Glutamatergic neuron (in vitro differentiated cells): ENCODE measurements at regions not wholly inside any gene's neighbourhood (a gene's known extent, or its start where the extent isn't known, plus 50 kb on each side); places are given as distances from the start of the nearest gene placed in this dataset.

Experiments
- DNase-seq: peaks from one replicate; pipeline ENCODE4 v3.0.0; 2022
- H3K27ac Mint-ChIP-seq: one replicate; pipeline ENCODE4 v1.8.0; 2020; ENCODE audit warnings: mild to moderate bottlenecking, mixed read lengths, inconsistent platforms; ENCODE audit not compliant: unreplicated experiment
- H3K27me3 Mint-ChIP-seq: one replicate; pipeline ENCODE4 v1.8.0; 2020; ENCODE audit warnings: mild to moderate bottlenecking, moderate library complexity, mixed read lengths, inconsistent platforms; ENCODE audit not compliant: unreplicated experiment
- H3K36me3 Mint-ChIP-seq: one replicate; pipeline ENCODE4 v1.8.0; 2020; ENCODE audit warnings: mild to moderate bottlenecking, mixed read lengths, inconsistent platforms; ENCODE audit not compliant: unreplicated experiment
- H3K4me1 Mint-ChIP-seq: one replicate; pipeline ENCODE4 v1.8.0; 2020; ENCODE audit warnings: mild to moderate bottlenecking, low read depth, mixed read lengths, inconsistent platforms; ENCODE audit not compliant: unreplicated experiment
- H3K4me3 Mint-ChIP-seq: one replicate; pipeline ENCODE4 v1.8.0; 2020; ENCODE audit warnings: mild to moderate bottlenecking, mixed read lengths, inconsistent platforms; ENCODE audit not compliant: unreplicated experiment
- H3K9me3 Mint-ChIP-seq: one replicate; pipeline ENCODE4 v1.8.0; 2020; ENCODE audit warnings: mild to moderate bottlenecking, moderate library complexity, mixed read lengths, inconsistent platforms; ENCODE audit not compliant: unreplicated experiment
- CTCF ChIP-seq: fragments of 200-600 bp; sonication (generic); IDR thresholded peaks from one replicate; pipeline ENCODE4 v1.5.0; 2021; ENCODE audit not compliant: partially characterized antibody, unreplicated experiment

GRCh38 chr3:70543493-70543892 lies 231.1 kb upstream of the MDFIC2 start:
- Mint-ChIP-seq H3K4me1 (no peaks in the 10 kb centered on the region), H3K36me3 (peaks cover 10% of the 10 kb centered on the region), H3K27ac (no peak overlapping the region), H3K9me3 (no peaks in the 10 kb centered on the region), H3K27me3 (peaks cover 2% of the 10 kb centered on the region), H3K4me3 (no peak overlapping the region)
- DNase-seq: no peak
- TF ChIP-seq CTCF: no peak

GRCh38 chr3:70539908-70540307 lies 227.5 kb upstream of the MDFIC2 start:
- Mint-ChIP-seq H3K27me3 (peaks cover 2% of the 10 kb centered on the region), H3K4me1 (no peaks in the 10 kb centered on the region), H3K27ac (no peak overlapping the region), H3K9me3 (no peaks in the 10 kb centered on the region), H3K4me3 (no peak overlapping the region), H3K36me3 (peaks cover 10% of the 10 kb centered on the region)
- TF ChIP-seq CTCF: no peak
- no peak for DNase-seq

- no peak for TF ChIP-seq CTCF
- Mint-ChIP-seq H3K36me3 (no peaks in the 10 kb centered on the region), H3K27me3 (no peaks in the 10 kb centered on the region), H3K27ac (no peak overlapping the region), H3K4me1 (peaks cover 2% of the 10 kb centered on the region), H3K9me3 (no peaks in the 10 kb centered on the region), H3K4me3 (no peak overlapping the region)
- no peak for DNase-seq
Measured at GRCh38 chr3:70532806-70533205, 220.4 kb upstream of the MDFIC2 start.

GRCh38 chr3:70531838-70532489 lies 219.5 kb upstream of the MDFIC2 start:
- Mint-ChIP-seq H3K27me3 (no peaks in the 10 kb centered on the region), H3K27ac (no peak overlapping the region), H3K36me3 (no peaks in the 10 kb centered on the region), H3K4me3 (no peak overlapping the region), H3K4me1 (peaks cover 6% of the 10 kb centered on the region), H3K9me3 (no peaks in the 10 kb centered on the region)
- no peak for DNase-seq
- no peak for TF ChIP-seq CTCF

- no peak overlapping the region for H3K27ac Mint-ChIP-seq
- no peak for DNase-seq
- H3K9me3 Mint-ChIP-seq: no peaks in the 10 kb centered on the region
- TF ChIP-seq CTCF: peak; percentile 79
- H3K27me3 Mint-ChIP-seq: no peaks in the 10 kb centered on the region
- H3K36me3 Mint-ChIP-seq: no peaks in the 10 kb centered on the region
- H3K4me1 Mint-ChIP-seq: peaks cover 14% of the 10 kb centered on the region
- H3K4me3 Mint-ChIP-seq: no peak overlapping the region
Measured at GRCh38 chr3:70531063-70531657, 218.7 kb upstream of the MDFIC2 start.
